HPDE6-E6E7 (cell line): ENCODE measurements at regions not wholly inside any gene's neighbourhood (a gene's known extent, or its start where the extent isn't known, plus 50 kb on each side); places are given as distances from the start of the nearest gene placed in this dataset.
A peak's percentile ranks its signal among the peaks of the same experiment; 100 is the strongest.

ENCODE experiments used
- DNase-seq: peaks from one replicate; pipeline ENCODE4 v3.0.0; 2011; ENCODE audit warnings: missing footprints; ENCODE audit errors: extremely low spot score

DNA sequence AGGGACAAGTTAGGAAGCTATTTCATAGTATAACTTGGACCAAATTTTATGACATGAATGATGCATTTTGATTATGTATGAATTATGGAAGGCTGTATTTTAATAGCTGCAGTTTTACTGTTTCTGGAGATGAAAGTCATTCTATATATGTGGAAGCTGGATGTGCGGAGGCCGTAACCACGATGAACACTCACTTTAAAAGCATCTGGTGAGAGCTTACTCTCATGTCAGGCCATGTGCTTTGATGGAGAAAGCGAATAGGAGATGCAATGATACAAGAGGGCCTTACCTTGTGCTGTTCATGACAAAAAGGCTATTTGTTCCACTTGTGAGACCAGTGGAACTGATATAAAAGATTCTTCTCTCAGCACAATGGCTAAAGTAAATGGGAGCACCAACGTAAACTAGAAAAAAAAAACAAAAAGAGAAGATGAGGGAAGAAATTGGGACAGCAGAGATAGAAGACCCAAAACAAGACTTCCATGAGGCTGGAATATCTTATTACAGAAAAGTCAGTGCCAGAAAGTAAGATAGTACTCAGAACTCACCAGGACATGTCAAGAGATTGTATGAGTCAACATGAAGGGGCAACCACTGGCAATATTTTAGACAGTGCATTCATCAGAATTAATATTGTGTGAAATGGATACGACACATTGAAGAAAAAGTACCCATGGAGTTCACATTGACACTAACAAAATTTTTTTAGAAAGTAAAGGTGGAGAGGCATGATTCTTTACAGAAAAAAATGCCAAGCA lies 63.3 kb upstream of the GAB1 start:
- no peak for DNase-seq

DNA sequence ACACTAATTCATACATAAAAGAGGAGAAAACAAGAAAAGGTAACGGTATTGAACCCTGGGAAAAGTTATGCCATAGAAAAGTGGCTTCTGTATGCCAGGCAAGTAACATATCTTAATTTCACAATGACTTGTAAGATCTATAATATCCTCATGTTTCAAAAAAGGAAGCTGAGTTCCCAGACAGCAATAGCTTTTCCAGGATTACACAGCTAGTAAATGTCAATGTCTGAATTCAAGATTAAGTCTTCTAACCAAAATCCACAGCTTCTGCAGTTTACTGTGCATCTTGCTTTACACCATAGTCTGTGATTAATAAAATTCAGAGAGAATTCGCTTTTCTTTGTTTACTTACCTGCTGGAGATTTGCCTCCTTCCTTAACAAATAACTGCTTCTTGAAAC lies 55.8 kb upstream of the GAB1 start:
- DNase-seq: no peak

DNA sequence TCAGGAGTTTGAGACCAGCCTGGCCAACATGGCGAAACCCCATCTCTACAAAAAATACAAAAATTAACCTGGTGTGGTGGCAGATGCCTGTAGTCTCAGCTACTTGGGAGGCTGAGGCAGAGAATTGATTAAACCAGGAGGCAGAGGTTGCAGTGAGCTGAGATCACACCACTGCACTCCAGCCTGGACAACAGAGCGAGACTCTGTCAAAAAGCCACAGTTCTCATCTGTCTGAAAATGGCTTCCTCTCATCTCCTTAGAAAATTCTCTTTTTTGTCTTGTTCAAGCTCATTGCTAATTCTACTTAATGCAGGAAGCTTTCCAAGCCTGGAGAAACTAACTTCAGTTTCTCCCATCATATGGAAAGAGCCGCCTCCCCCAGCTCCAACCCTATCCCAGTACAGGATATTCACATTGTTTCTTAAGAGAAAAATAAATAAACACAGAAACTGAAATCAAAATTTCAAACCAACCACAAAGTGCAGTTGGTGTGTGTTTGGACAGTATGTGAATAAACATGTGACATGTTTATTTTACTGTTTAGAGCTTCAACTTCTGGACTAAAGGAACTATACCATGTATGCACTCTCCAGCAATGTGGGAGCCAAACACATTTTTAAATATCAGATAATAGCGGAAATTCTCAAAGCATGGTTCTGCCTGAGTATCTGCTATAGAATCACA lies 55.0 kb upstream of the GAB1 start:
- DNase-seq: no peak

DNA sequence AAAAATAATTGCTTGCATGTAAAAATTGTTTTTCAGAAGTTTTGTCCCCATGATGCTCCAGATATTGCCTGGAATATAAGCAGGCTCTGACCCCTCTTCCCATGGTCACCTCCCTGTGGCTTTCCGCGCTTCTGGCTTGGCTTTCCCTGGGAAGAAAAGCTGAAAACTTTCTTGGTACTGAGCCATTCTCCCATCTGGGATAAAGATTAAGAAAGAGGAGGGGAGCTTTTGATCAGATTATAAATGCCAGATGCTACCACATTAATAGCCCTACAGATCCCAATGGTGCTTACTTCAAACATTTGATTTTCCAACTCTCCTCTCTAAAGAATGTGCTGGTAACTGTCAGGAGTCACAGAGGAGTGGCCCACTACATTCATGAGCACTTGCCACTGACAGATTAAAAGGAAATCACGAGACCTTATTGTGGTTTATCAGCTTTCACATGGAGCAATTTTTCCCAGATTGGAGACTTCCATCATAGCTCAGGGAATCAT lies 54.4 kb upstream of the GAB1 start:
- DNase-seq: no peak

DNA sequence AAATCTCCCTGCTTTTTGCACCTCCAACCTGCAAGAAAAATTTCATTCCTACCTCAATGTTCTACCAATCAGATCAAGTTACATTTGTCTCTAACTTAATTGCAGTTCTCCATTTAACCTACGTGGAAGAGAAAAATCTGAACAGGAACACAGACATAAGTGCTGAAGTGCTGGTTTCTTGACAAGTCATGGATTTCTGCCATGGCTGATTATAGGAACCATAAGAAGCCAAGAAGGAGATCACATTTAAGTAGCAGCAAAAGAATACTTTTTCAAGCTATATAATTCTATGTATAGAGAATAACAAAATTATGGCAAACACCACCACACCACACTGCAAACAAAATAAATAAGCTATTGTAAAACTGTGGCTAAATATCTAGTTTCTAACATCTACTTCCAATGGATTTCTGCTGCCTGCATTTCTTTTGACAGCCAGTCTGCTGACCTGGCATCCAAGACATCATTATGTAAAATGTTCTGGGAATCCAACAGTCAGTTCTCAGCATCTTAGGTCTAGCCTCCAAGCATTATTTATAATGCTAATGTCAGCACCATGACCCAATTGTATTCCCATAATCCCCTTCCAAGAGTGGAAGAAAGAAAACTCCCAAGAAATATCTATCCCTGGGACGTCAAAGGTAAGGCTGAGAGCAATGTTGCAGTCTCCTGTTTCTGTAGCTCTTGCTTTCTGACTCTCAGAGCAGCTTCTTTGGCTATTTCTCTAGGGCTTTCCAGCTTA lies 50.8 kb upstream of the GAB1 start:
- no peak for DNase-seq

DNA sequence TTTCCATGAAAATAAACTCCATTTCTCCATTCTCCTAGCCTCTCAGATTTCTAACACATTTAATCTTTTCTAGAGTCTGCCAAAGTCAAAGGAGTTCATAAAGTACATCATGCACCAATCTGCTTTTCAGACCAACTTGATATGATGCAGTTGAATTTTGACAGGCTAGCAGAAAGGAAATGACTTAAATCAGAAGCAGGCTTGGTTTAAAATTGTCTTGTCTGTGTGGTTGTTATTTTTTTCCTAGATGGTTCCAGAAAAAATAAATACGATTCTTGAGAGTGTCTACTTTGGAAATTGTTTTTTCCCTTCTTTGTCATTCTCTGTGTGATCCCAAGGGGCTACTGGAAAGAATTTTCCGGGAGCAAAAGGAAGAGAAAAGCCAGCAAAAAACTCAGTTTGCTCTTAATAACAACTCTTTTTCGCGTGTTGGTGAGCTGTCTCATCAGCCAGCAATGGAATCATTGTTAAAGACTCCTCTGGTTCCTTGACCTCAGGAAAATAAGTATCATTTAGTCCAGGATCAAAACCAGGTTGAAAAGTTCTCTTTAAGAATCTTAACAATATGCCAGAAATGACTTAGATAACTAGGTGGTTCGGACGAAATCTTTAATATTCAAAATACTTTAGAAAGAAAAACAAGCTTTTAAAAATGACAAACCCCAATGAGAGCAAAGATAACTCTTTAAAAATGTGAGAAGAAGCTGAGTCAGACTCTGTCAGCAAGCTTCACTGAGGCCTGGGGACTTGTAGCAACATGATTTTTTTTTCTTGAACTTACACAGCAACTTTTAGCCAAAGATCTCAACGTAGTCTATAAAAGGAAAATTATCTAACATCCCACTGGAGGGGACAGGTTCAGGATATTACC lies 49.7 kb upstream of the GAB1 start:
- DNase-seq: peak; percentile 57
